Lower leg skin (tissue), 4 donors: ENCODE measurements at regions not wholly inside any gene's neighbourhood (a gene's known extent, or its start where the extent isn't known, plus 50 kb on each side); places are given as distances from the start of the nearest gene placed in this dataset.

Source experiments
- DNase-seq, 2 donors: peaks; one replicate each; pipeline ENCODE4 v3.0.0-alpha.2; 2019; ENCODE audit warnings: low spot score in 2 of 2
- H3K4me3 ChIP-seq: fragments of 200-600 bp; sonication (generic); 2 replicates; pipeline ENCODE4 v1.5.1; 2017; ENCODE audit warnings: mild to moderate bottlenecking, low read depth; ENCODE audit not compliant: poor library complexity, severe bottlenecking
- POLR2A ChIP-seq, 2 donors: fragments of 450-650 bp; IDR thresholded peaks; one replicate each; pipeline ENCODE4 v1.6.1; 2016 to 2017; ENCODE audit warnings: antibody characterized with exemption in 2 of 2, mild to moderate bottlenecking in 1 of 2, moderate library complexity in 1 of 2
- WGBS, 2 donors: methylation state at CpG; one replicate each; pipeline ENCODE4 v1.1.5; 2018; 5-methylcytosine and 5-hydroxymethylcytosine counted together
- intact Hi-C: fragments of 100-400 bp; cut with DNase I; formaldehyde crosslinking; loops from one replicate; pipeline ENCODE4 v1.15.0; 2023; ENCODE audit warnings: low total_unique reads
- TF ChIP-seq, protein P1 (sequence below), 3 donors: fragments of 450-650 bp; IDR thresholded peaks; one replicate each; pipeline ENCODE4 v1.5.1; 2016; ENCODE audit warnings: antibody characterized with exemption in 3 of 3, mild to moderate bottlenecking in 3 of 3, moderate library complexity in 2 of 3

GRCh38 chr13:107422421-107422820 lies 792.9 kb downstream of the LIG4 start:
- no peak overlapping the region for H3K4me3 ChIP-seq
- no peak for TF ChIP-seq POLR2A (IDR thresholded peaks at IDR 0.05)
- TF ChIP-seq, protein P1, sequence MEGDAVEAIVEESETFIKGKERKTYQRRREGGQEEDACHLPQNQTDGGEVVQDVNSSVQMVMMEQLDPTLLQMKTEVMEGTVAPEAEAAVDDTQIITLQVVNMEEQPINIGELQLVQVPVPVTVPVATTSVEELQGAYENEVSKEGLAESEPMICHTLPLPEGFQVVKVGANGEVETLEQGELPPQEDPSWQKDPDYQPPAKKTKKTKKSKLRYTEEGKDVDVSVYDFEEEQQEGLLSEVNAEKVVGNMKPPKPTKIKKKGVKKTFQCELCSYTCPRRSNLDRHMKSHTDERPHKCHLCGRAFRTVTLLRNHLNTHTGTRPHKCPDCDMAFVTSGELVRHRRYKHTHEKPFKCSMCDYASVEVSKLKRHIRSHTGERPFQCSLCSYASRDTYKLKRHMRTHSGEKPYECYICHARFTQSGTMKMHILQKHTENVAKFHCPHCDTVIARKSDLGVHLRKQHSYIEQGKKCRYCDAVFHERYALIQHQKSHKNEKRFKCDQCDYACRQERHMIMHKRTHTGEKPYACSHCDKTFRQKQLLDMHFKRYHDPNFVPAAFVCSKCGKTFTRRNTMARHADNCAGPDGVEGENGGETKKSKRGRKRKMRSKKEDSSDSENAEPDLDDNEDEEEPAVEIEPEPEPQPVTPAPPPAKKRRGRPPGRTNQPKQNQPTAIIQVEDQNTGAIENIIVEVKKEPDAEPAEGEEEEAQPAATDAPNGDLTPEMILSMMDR (IDR thresholded peaks at IDR 0.05) = no peak
- intact Hi-C loops = no loop called here
- DNase-seq = no peak
- 76 to 79% methylated on average over 2 of the region's 2 CpGs for WGBS, 2 donors

DNA sequence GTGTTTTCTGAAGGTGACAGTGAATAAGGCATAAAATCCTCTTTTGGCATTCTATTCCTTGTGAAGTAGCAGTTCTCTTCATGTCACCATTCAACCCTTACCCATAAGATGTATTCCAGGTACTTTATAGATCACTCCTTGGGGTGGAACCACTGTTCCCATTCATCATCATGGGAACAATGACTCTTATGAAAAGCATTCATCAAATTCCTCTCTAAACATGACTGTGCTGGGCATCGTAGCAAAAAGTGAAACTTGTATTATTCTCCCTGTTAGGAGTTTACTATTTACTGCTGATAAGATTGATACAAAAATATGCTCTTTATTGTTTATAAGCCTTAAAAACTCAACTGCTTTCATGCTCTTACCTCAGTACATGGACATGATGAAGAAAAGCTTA lies 793.4 kb downstream of the LIG4 start:
- 71 to 74% methylated on average over 1 of the region's 1 CpG for WGBS, 2 donors
- TF ChIP-seq POLR2A (IDR thresholded peaks at IDR 0.05) = no peak
- TF ChIP-seq, protein P1 (IDR thresholded peaks at IDR 0.05) = no peak
- DNase-seq = no peak
- intact Hi-C loops = no loop called here
- no peak overlapping the region for H3K4me3 ChIP-seq

DNA sequence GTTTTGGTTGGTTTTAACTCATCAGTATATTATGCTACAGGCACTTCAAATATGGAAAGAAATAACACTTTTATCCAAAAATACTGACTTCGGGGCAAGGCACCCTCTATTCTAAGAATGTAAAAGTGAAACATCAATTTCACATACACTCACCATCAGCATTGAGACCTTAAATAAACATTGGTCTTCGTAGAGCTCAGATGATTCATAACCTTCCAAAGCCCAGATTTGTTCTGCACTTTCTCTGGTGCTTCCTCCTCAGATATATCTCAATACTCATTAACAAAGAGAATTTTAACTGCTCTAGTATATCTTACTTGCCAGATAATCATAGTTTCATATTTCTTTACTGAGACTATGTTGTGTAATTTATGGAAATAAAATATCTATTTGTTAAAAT lies 794.3 kb downstream of the LIG4 start:
- TF ChIP-seq, protein P1 (IDR thresholded peaks at IDR 0.05) = no peak
- no peak for TF ChIP-seq POLR2A (IDR thresholded peaks at IDR 0.05)
- H3K4me3 ChIP-seq = no peak overlapping the region
- intact Hi-C loops = no loop called here
- 60 to 75% methylated on average over 2 of the region's 2 CpGs for WGBS, 2 donors
- no peak for DNase-seq

DNA sequence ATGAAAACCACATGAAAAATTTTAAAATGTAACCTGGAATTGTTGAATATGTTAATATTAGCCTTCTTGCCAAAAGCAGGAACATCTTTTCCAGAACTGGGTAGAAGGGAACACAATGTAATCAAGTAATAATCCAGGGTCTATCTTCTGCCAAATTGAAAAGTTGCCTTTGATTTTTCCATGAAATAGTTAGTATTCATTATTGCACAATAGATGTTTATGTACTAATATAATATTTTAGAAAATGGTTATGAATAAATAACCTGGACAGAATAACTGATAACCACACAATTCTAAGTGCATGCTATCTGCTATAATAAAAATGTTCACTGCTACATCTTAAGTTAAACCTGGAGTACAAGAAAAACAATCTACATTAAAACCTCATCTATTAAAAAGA lies 802.3 kb downstream of the LIG4 start:
- intact Hi-C loops = no loop called here
- no peak for TF ChIP-seq POLR2A (IDR thresholded peaks at IDR 0.05)
- TF ChIP-seq, protein P1 (IDR thresholded peaks at IDR 0.05) = no peak
- H3K4me3 ChIP-seq = no peak overlapping the region
- DNase-seq = no peak

DNA sequence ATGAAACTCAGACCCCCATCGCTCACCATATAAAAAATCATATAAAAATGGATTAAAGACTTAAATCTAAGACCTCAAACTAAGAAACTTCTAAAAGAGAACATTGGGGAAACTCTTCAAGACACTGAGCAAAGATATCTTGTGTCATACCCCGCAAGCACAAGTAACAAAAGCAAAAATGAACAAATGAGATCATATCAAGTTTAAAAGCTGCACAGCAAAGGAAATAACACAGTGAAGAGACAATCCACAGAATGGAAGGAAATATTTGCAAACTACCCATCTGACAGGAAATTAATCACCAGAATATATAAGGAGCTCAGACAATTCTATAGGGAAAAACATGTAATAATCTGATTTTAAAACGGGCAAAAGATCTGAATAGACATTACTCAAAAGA lies 808.3 kb downstream of the LIG4 start:
- 66 to 70% methylated on average over 3 of the region's 3 CpGs for WGBS, 2 donors
- no peak for DNase-seq
- intact Hi-C loops = no loop called here
- no peak for TF ChIP-seq POLR2A (IDR thresholded peaks at IDR 0.05)
- TF ChIP-seq, protein P1 (IDR thresholded peaks at IDR 0.05) = no peak
- H3K4me3 ChIP-seq = no peak overlapping the region

DNA sequence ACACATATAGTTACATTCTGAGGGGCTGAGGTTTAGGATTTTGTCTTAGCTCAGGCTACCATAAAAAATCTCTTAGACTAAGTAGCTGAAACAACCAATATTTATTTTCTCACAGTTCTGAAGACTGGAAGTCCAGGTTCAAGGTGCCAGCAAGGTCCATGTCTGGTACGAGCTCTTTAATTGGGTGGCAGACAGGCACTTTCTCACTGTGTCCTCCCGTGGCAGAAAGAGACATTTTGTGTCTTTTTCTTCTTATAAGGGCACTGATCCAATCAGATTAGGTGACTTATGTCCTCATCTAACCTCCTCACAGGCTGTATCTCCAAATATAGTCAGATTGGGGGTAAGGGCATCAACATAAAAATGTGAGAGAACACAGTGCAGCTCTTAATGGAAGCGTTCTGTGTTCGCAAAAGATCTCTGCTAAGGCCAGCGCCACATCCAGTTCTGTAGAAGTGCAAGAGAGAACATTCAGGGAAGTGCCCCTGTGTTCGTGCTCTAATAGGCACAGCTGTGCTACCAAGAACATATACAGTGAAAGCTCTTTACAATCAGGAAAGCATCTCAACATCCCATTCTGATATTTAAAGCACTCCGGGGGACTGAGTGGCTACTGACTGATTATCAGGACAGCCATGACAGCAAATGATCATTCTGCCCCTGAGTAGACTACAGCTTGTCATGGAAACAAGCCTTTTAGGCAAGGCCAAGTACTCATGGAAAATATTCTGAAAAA lies 819.2 kb downstream of the LIG4 start:
- intact Hi-C loops = no loop called here
- no peak overlapping the region for H3K4me3 ChIP-seq
- 76 to 81% methylated on average over 7 of the region's 7 CpGs for WGBS, 2 donors
- TF ChIP-seq POLR2A (IDR thresholded peaks at IDR 0.05) = no peak
- TF ChIP-seq, protein P1 (IDR thresholded peaks at IDR 0.05) = no peak
- DNase-seq = no peak
